GM23338 (cell line): ENCODE measurements at regions not wholly inside any gene's neighbourhood (a gene's known extent, or its start where the extent isn't known, plus 50 kb on each side); places are given as distances from the start of the nearest gene placed in this dataset.
A peak's percentile ranks its signal among the peaks of the same experiment; 100 is the strongest.

ENCODE experiments used
- ATAC-seq: fragments of 200-7000 bp; cut with Tn5 transposase; 3 replicates; pipeline ENCODE4 v1.9.1; 2020
- DNase-seq: peaks from one replicate; pipeline ENCODE4 v3.0.0-alpha.2; 2015; ENCODE audit warnings: low spot score
- H2AFZ ChIP-seq: fragments of 200-600 bp; sonication (generic); 2 replicates; pipeline ENCODE4 v1.8.0; 2016; ENCODE audit warnings: antibody characterized with exemption, mild to moderate bottlenecking, moderate library complexity
- H3F3A ChIP-seq: fragments of 200-600 bp; sonication (generic); replicated peaks from 2 replicates; pipeline ENCODE4 v1.8.0; 2017; ENCODE audit warnings: antibody characterized with exemption, mixed run types, low read depth
- H3K27ac ChIP-seq: fragments of 200-600 bp; sonication (generic); 2 replicates; pipeline ENCODE4 v1.6.1; 2016; ENCODE audit warnings: low read depth
- H3K27me3 ChIP-seq: fragments of 200-600 bp; sonication (generic); 2 replicates; pipeline ENCODE4 v1.8.0; 2016; ENCODE audit warnings: mild to moderate bottlenecking, mixed run types, moderate library complexity; ENCODE audit not compliant: insufficient read depth
- H3K36me3 ChIP-seq: fragments of 200-600 bp; sonication (generic); 2 replicates; pipeline ENCODE4 v1.8.0; 2016; ENCODE audit warnings: mild to moderate bottlenecking; ENCODE audit not compliant: insufficient read depth
- H3K4me1 ChIP-seq: fragments of 200-600 bp; sonication (generic); 2 replicates; pipeline ENCODE4 v1.8.0; 2016; ENCODE audit warnings: mild to moderate bottlenecking, moderate library complexity; ENCODE audit not compliant: insufficient read depth
- H3K4me2 ChIP-seq: fragments of 200-600 bp; sonication (generic); 2 replicates; pipeline ENCODE4 v1.7.1; 2017; ENCODE audit warnings: mixed run types
- H3K4me3 ChIP-seq: fragments of 200-600 bp; sonication (generic); 2 replicates; pipeline ENCODE4 v1.6.1; 2016; ENCODE audit warnings: mixed run types
- H3K79me2 ChIP-seq: fragments of 200-600 bp; sonication (generic); replicated peaks from 2 replicates; pipeline ENCODE4 v1.8.0; 2017; ENCODE audit warnings: mild to moderate bottlenecking; ENCODE audit not compliant: insufficient read depth
- H3K9me2 ChIP-seq: fragments of 200-600 bp; sonication (generic); 2 replicates; pipeline ENCODE4 v1.8.0; 2017; ENCODE audit not compliant: insufficient read depth
- H4K20me1 ChIP-seq: fragments of 200-600 bp; sonication (generic); replicated peaks from 2 replicates; pipeline ENCODE4 v1.8.0; 2017; ENCODE audit warnings: mild to moderate bottlenecking; ENCODE audit not compliant: insufficient read depth
- H3K27ac Mint-ChIP-seq: 2 replicates; pipeline ENCODE4 v1.8.0; 2020; ENCODE audit warnings: inconsistent platforms, mild to moderate bottlenecking, moderate library complexity, mixed read lengths
- H3K27me3 Mint-ChIP-seq: 3 replicates; pipeline ENCODE4 v1.8.0; 2022; ENCODE audit warnings: low read depth, mild to moderate bottlenecking, moderate library complexity, mixed read lengths, inconsistent platforms; ENCODE audit not compliant: insufficient read depth, poor library complexity
- H3K36me3 Mint-ChIP-seq: 3 replicates; pipeline ENCODE4 v1.8.0; 2021; ENCODE audit warnings: low read depth, mild to moderate bottlenecking, inconsistent platforms, moderate library complexity, mixed read lengths
- H3K4me1 Mint-ChIP-seq: 3 replicates; pipeline ENCODE4 v1.8.0; 2020; ENCODE audit warnings: mild to moderate bottlenecking, inconsistent platforms, mixed read lengths
- H3K4me3 Mint-ChIP-seq: 3 replicates; pipeline ENCODE4 v1.8.0; 2021; ENCODE audit warnings: moderate library complexity, mild to moderate bottlenecking, inconsistent platforms, mixed read lengths
- H3K9me3 Mint-ChIP-seq: 3 replicates; pipeline ENCODE4 v1.8.0; 2020; ENCODE audit warnings: moderate library complexity, mild to moderate bottlenecking, inconsistent platforms, mixed read lengths
- CREB1 ChIP-seq: fragments of 250-450 bp; sonication (Bioruptor Pico); IDR thresholded peaks from 2 replicates; pipeline ENCODE4 v1.5.0; 2020; ENCODE audit warnings: low read depth, mild to moderate bottlenecking, moderate library complexity
- CTCF ChIP-seq, 2 experiments: fragments of 200-600 bp in 1 of 2; sonication (generic) in 1 of 2; conservative IDR thresholded peaks; 2 replicates each; pipeline versions ENCODE4 v1.5.1 to v1.6.1; 2016 to 2017; ENCODE audit warnings: antibody characterized with exemption in 2 of 2, low read depth in 2 of 2, mild to moderate bottlenecking in 2 of 2, moderate library complexity in 1 of 2
- ETS1 ChIP-seq: IDR thresholded peaks from 2 replicates; pipeline ENCODE4 v1.6.1; 2016; ENCODE audit warnings: antibody characterized with exemption
- EZH2 ChIP-seq: fragments of 200-600 bp; sonication (generic); IDR thresholded peaks from one replicate; pipeline ENCODE4 v1.8.0; 2017; ENCODE audit warnings: antibody characterized with exemption, mild to moderate bottlenecking, low read depth; ENCODE audit not compliant: unreplicated experiment
- EZH2phosphoT487 ChIP-seq: fragments of 200-600 bp; sonication (generic); IDR thresholded peaks from one replicate; pipeline ENCODE4 v1.8.1; 2018; ENCODE audit warnings: antibody characterized with exemption; ENCODE audit not compliant: unreplicated experiment
- JUNB ChIP-seq: IDR thresholded peaks from one replicate; pipeline ENCODE4 v1.6.1; 2016; ENCODE audit warnings: antibody characterized with exemption; ENCODE audit not compliant: unreplicated experiment
- POLR2AphosphoS5 ChIP-seq: IDR thresholded peaks from 2 replicates; pipeline ENCODE4 v1.6.1; 2016; ENCODE audit warnings: antibody characterized with exemption, low read depth
- STAT1 ChIP-seq: IDR thresholded peaks from one replicate; pipeline ENCODE4 v1.6.1; 2016; ENCODE audit warnings: antibody characterized with exemption; ENCODE audit not compliant: unreplicated experiment
- ZNF114 ChIP-seq: fragments of 250-450 bp; sonication (Bioruptor Pico); IDR thresholded peaks from 2 replicates; pipeline ENCODE4 v1.5.0; 2020; ENCODE audit warnings: mild to moderate bottlenecking, moderate library complexity
- ZNF462 ChIP-seq: fragments of 250-450 bp; sonication (Bioruptor Pico); IDR thresholded peaks from 2 replicates; pipeline ENCODE4 v1.5.0; 2020; ENCODE audit warnings: mild to moderate bottlenecking, moderate library complexity

- H3K27me3 ChIP-seq: no peaks in the 10 kb centered on the region
- H3K4me1 Mint-ChIP-seq: peaks cover 13% of the 10 kb centered on the region; the same call in 2 of the 3 replicates
- no peaks in the 10 kb centered on the region for H3K9me3 Mint-ChIP-seq
- no peak overlapping the region for H3K27ac ChIP-seq
- H3K4me3 Mint-ChIP-seq: no peak overlapping the region
- no peaks in the 10 kb centered on the region for H3K79me2 ChIP-seq
- no peaks in the 10 kb centered on the region for H4K20me1 ChIP-seq
- no peaks in the 10 kb centered on the region for H3K36me3 ChIP-seq
- TF ChIP-seq EZH2phosphoT487 (no peak), STAT1 (no peak), CTCF (conservative IDR thresholded peaks at IDR 0.05; ENCODE audit: low read depth in 2 of 2) (no peak), POLR2AphosphoS5 (no peak), ETS1 (no peak)
- H2AFZ ChIP-seq: peak overlapping the region; percentile 47; the same call in 1 of the 2 replicates
- H3K27me3 Mint-ChIP-seq: peaks cover 9% of the 10 kb centered on the region
- 0 out of 2 replicates have a peak, but pooled peaks cover 2% of the 10 kb centered on the region for H3K9me2 ChIP-seq
- H3F3A ChIP-seq: no peaks in the 10 kb centered on the region
- ATAC-seq: no peak
- H3K4me1 ChIP-seq: no peaks in the 10 kb centered on the region
- H3K4me3 ChIP-seq: no peak overlapping the region
- no peak overlapping the region for H3K4me2 ChIP-seq
- no peak overlapping the region for H3K27ac Mint-ChIP-seq
- H3K36me3 Mint-ChIP-seq: no peaks in the 10 kb centered on the region
- no peak for DNase-seq
These were observed 57.4 kb upstream of the SDK1 start for GRCh38 chr7:3243680-3244079.

- H3K36me3 ChIP-seq: no peaks in the 10 kb centered on the region
- peaks cover 9% of the 10 kb centered on the region for H3K27me3 Mint-ChIP-seq
- no peak for ATAC-seq
- H4K20me1 ChIP-seq: no peaks in the 10 kb centered on the region
- no peak overlapping the region for H3K4me2 ChIP-seq
- peaks cover 13% of the 10 kb centered on the region; the same call in 2 of the 3 replicates for H3K4me1 Mint-ChIP-seq
- DNase-seq: no peak
- no peaks in the 10 kb centered on the region for H3K9me2 ChIP-seq
- H3K27ac ChIP-seq: no peak overlapping the region
- H3K79me2 ChIP-seq: no peaks in the 10 kb centered on the region
- no peak overlapping the region for H3K4me3 Mint-ChIP-seq
- no peaks in the 10 kb centered on the region for H3K9me3 Mint-ChIP-seq
- peak overlapping the region; percentile 47; the same call in 1 of the 2 replicates for H2AFZ ChIP-seq
- H3F3A ChIP-seq: no peaks in the 10 kb centered on the region
- H3K27ac Mint-ChIP-seq: no peak overlapping the region
- no peaks in the 10 kb centered on the region for H3K27me3 ChIP-seq
- H3K4me3 ChIP-seq: no peak overlapping the region
- no peaks in the 10 kb centered on the region for H3K36me3 Mint-ChIP-seq
- H3K4me1 ChIP-seq: no peaks in the 10 kb centered on the region
- TF ChIP-seq CREB1 (CRISPR knock-in tag) (no peak), EZH2 (no peak), ZNF114 (CRISPR knock-in tag) (no peak), ZNF462 (no peak), STAT1 (no peak), CTCF (conservative IDR thresholded peaks at IDR 0.05; ENCODE audit: low read depth in 2 of 2) (no peak), JUNB (no peak), EZH2phosphoT487 (no peak)
These were observed 56.7 kb upstream of the SDK1 start for GRCh38 chr7:3244241-3244814.
